ENCODE measurements at regions not wholly inside any gene's neighbourhood (a gene's known extent, or its start where the extent isn't known, plus 50 kb on each side); places are given as distances from the start of the nearest gene placed in this dataset.

DNA sequence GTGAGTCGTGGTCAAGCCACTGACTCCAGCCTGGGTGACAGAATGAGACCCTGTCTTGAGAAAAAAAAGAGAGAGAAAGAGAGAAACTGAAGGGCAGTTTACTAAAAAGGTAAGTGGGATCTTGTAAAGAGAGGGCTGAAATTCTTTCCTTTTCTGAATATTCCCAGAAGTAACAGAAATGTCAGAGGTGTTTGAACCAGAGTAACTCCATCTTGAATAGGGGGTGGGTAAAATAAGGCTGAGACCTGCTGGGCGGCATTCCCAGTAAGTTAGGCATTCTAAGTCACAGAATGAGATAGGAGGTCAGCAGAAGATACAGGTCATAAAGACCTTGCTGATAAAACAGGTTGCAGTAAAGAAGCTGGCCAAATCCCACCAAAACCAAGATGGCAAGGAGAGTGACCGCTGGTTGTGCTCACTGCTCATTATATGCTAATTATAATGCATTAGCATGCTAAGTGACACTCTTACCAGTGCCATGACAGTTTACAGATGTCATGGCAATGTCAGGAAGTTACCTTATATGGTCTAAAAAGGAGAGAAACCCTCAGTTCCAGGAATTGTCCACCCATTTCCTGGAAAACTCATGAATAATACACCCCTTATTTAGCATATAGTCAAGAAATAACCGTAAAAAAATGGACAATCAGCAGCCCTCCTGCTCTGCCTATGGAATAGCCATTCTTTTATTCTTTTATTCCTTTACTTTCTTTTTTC, 1334.3 kb upstream of the ZEB2 start:
- Histone ChIP-seq H3K36me3 (ENCODE audit: control insufficient read depth in 1 of 2, insufficient read depth in 2 of 2, low read length in 2 of 2) (no peaks in the 10 kb centered on the region), H3K9ac (ENCODE audit: low read length) (no peak overlapping the region), H3K9me2 (ENCODE audit: insufficient read depth) (no peaks in the 10 kb centered on the region), H3K4me1 (ENCODE audit: control insufficient read depth in 1 of 2, insufficient read depth in 2 of 2, low read length in 2 of 2) (no peaks in the 10 kb centered on the region), H4K20me1 (ENCODE audit: insufficient read depth) (no peaks in the 10 kb centered on the region), H3K4me3 (replicated peaks in 1 of 2; ENCODE audit: low read depth in 1 of 2, low read length in 2 of 2) (no peak overlapping the region), H3K27ac (ENCODE audit: low read depth, low read length) (no peak overlapping the region), H3K27me3 (ENCODE audit: insufficient read depth, low read length) (no peaks in the 10 kb centered on the region), H3K79me2 (ENCODE audit: insufficient read depth, low read length) (no peaks in the 10 kb centered on the region), H2AFZ (ENCODE audit: low read depth, low read length, poor library complexity, severe bottlenecking) (no peak overlapping the region), H3K4me2 (ENCODE audit: low read length) (no peak overlapping the region), H3K9me3 (ENCODE audit: control insufficient read depth in 1 of 2, insufficient read depth in 1 of 2, low read depth in 1 of 2, low read length in 2 of 2) (no peaks in the 10 kb centered on the region)
- no peak for ATAC-seq
- CTCF ChIA-PET: no interaction called here
- TF ChIP-seq, protein P1, sequence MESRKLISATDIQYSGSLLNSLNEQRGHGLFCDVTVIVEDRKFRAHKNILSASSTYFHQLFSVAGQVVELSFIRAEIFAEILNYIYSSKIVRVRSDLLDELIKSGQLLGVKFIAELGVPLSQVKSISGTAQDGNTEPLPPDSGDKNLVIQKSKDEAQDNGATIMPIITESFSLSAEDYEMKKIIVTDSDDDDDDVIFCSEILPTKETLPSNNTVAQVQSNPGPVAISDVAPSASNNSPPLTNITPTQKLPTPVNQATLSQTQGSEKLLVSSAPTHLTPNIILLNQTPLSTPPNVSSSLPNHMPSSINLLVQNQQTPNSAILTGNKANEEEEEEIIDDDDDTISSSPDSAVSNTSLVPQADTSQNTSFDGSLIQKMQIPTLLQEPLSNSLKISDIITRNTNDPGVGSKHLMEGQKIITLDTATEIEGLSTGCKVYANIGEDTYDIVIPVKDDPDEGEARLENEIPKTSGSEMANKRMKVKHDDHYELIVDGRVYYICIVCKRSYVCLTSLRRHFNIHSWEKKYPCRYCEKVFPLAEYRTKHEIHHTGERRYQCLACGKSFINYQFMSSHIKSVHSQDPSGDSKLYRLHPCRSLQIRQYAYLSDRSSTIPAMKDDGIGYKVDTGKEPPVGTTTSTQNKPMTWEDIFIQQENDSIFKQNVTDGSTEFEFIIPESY (IDR thresholded peaks at IDR 0.05; ENCODE audit: extremely low read depth, insufficient replicate concordance, low read length): no peak
- TF ChIP-seq, protein P2, sequence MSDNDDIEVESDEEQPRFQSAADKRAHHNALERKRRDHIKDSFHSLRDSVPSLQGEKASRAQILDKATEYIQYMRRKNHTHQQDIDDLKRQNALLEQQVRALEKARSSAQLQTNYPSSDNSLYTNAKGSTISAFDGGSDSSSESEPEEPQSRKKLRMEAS (IDR thresholded peaks at IDR 0.05): no peak
- TF ChIP-seq TCF7L2 (IDR thresholded peaks at IDR 0.05; ENCODE audit: borderline replicate concordance, extremely low read depth, insufficient read depth, insufficient read length): no peak
- no peak for TF ChIP-seq SRF (IDR thresholded peaks at IDR 0.05; ENCODE audit: low read depth)
- TF ChIP-seq, protein P3, sequence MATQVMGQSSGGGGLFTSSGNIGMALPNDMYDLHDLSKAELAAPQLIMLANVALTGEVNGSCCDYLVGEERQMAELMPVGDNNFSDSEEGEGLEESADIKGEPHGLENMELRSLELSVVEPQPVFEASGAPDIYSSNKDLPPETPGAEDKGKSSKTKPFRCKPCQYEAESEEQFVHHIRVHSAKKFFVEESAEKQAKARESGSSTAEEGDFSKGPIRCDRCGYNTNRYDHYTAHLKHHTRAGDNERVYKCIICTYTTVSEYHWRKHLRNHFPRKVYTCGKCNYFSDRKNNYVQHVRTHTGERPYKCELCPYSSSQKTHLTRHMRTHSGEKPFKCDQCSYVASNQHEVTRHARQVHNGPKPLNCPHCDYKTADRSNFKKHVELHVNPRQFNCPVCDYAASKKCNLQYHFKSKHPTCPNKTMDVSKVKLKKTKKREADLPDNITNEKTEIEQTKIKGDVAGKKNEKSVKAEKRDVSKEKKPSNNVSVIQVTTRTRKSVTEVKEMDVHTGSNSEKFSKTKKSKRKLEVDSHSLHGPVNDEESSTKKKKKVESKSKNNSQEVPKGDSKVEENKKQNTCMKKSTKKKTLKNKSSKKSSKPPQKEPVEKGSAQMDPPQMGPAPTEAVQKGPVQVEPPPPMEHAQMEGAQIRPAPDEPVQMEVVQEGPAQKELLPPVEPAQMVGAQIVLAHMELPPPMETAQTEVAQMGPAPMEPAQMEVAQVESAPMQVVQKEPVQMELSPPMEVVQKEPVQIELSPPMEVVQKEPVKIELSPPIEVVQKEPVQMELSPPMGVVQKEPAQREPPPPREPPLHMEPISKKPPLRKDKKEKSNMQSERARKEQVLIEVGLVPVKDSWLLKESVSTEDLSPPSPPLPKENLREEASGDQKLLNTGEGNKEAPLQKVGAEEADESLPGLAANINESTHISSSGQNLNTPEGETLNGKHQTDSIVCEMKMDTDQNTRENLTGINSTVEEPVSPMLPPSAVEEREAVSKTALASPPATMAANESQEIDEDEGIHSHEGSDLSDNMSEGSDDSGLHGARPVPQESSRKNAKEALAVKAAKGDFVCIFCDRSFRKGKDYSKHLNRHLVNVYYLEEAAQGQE (IDR thresholded peaks at IDR 0.05; ENCODE audit: low read depth): no peak
- no peak for TF ChIP-seq ELF1 (IDR thresholded peaks at IDR 0.05; ENCODE audit: borderline replicate concordance, low read depth)
- TF ChIP-seq EZH2phosphoT487 (IDR thresholded peaks at IDR 0.05; ENCODE audit: borderline replicate concordance): no peak
- no peak for TF ChIP-seq POLR2AphosphoS5 (IDR thresholded peaks at IDR 0.05; ENCODE audit: low read depth, low read length)
- TF ChIP-seq, protein P4, sequence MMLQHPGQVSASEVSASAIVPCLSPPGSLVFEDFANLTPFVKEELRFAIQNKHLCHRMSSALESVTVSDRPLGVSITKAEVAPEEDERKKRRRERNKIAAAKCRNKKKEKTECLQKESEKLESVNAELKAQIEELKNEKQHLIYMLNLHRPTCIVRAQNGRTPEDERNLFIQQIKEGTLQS (IDR thresholded peaks at IDR 0.05): no peak
- no peak for TF ChIP-seq CEBPB (IDR thresholded peaks at IDR 0.05; ENCODE audit: low read depth)
- intact Hi-C loops (cut with micrococcal nuclease): no loop called here
- RAD21 ChIA-PET (ENCODE audit: low non-redundant PET in 1 of 2, low total read pairs in 2 of 2, uncharacterized antibody in 2 of 2, unreplicated experiment in 2 of 2): no interaction called here
- BruUV-seq (replicated peaks): no TSS peak
- DNase-seq (ENCODE audit: low read depth, low spot score): no peak
- POLR2A ChIA-PET: no interaction called here
